ENCODE measurements at regions not wholly inside any gene's neighbourhood (a gene's known extent, or its start where the extent isn't known, plus 50 kb on each side); places are given as distances from the start of the nearest gene placed in this dataset.

- TF ChIP-seq CTCF (IDR thresholded peaks at IDR 0.05): no peak
- TF ChIP-seq POLR2A (IDR thresholded peaks at IDR 0.05): no peak
These were observed 82.7 kb upstream of the RFC3 start for GRCh38 chr13:33735276-33735675.
